ENCODE measurements at regions not wholly inside any gene's neighbourhood (a gene's known extent, or its start where the extent isn't known, plus 50 kb on each side); places are given as distances from the start of the nearest gene placed in this dataset.

DNA sequence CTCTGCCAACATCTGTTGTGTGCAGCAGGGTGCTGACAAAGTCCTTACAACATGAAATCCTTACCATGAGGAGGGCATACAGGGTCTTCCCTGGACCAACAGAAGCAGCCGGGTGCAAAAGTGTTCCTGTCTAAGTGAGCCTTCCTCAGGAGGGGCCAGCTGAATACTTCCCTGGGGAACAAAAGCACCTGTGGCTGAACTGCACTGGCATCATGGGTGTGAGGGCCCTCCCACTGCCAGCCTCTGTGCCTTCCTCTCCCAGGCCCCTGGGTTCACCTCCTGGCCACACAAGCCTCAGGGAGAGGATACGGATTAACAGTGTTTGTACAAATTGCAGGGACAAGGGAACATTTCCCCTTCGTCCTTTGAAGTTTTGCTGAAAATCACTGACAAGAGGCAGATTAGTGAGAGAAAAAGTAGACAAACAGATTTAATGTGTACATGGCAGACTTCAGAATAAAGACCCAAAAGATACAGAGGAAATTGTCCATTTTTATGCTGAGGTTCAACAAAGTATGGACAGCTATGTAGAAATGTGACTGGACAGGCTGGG is 91.0 kb upstream of the PPM1J start:
- Histone ChIP-seq H3K27ac (ENCODE audit: low read depth, low read length) (no peak overlapping the region), H4K20me1 (ENCODE audit: control insufficient read depth, insufficient read depth, low read depth, low read length) (no peaks in the 10 kb centered on the region), H3K9me3 (ENCODE audit: control insufficient read depth, insufficient read depth, low read length) (no peaks in the 10 kb centered on the region), H3K36me3 (ENCODE audit: control insufficient read depth, low read length) (no peaks in the 10 kb centered on the region), H3F3A (ENCODE audit: control insufficient read depth, insufficient read depth) (no peaks in the 10 kb centered on the region), H3K4me2 (ENCODE audit: low read length) (no peak overlapping the region), H3K4me3 (ENCODE audit: low read length) (no peak overlapping the region), H3K9me2 (replicated peaks; ENCODE audit: control insufficient read depth, low read length) (no peaks in the 10 kb centered on the region), H3K79me2 (ENCODE audit: control insufficient read depth, low read length) (no peaks in the 10 kb centered on the region), H3K4me1 (ENCODE audit: control insufficient read depth, low read length) (no peaks in the 10 kb centered on the region), H3K27me3 (ENCODE audit: control insufficient read depth, low read length) (peaks cover 7% of the 10 kb centered on the region)
- TF ChIP-seq EZH2phosphoT487 (IDR thresholded peaks at IDR 0.05; ENCODE audit: borderline replicate concordance, low read length) (no peak), CTCF (IDR thresholded peaks at IDR 0.05; ENCODE audit: low read depth, low read length, poor library complexity, severe bottlenecking) (no peak)

- Histone ChIP-seq H3K4me3 (ENCODE audit: low read length) (no peak overlapping the region), H3K79me2 (ENCODE audit: control insufficient read depth, low read length) (no peaks in the 10 kb centered on the region), H3K27ac (ENCODE audit: low read depth, low read length) (no peak overlapping the region), H3F3A (ENCODE audit: control insufficient read depth, insufficient read depth) (no peaks in the 10 kb centered on the region), H3K4me1 (ENCODE audit: control insufficient read depth, low read length) (no peaks in the 10 kb centered on the region), H3K9me3 (ENCODE audit: control insufficient read depth, insufficient read depth, low read length) (no peaks in the 10 kb centered on the region), H3K9me2 (replicated peaks; ENCODE audit: control insufficient read depth, low read length) (no peaks in the 10 kb centered on the region), H4K20me1 (ENCODE audit: control insufficient read depth, insufficient read depth, low read depth, low read length) (no peaks in the 10 kb centered on the region), H3K27me3 (ENCODE audit: control insufficient read depth, low read length) (peaks cover 7% of the 10 kb centered on the region), H3K36me3 (ENCODE audit: control insufficient read depth, low read length) (no peaks in the 10 kb centered on the region), H3K4me2 (ENCODE audit: low read length) (no peak overlapping the region)
- TF ChIP-seq EZH2phosphoT487 (IDR thresholded peaks at IDR 0.05; ENCODE audit: borderline replicate concordance, low read length): no peak
- TF ChIP-seq CTCF (IDR thresholded peaks at IDR 0.05; ENCODE audit: low read depth, low read length, poor library complexity, severe bottlenecking): no peak
Observed at GRCh38 chr1:112805155-112805853, 90.2 kb upstream of the PPM1J start.

DNA sequence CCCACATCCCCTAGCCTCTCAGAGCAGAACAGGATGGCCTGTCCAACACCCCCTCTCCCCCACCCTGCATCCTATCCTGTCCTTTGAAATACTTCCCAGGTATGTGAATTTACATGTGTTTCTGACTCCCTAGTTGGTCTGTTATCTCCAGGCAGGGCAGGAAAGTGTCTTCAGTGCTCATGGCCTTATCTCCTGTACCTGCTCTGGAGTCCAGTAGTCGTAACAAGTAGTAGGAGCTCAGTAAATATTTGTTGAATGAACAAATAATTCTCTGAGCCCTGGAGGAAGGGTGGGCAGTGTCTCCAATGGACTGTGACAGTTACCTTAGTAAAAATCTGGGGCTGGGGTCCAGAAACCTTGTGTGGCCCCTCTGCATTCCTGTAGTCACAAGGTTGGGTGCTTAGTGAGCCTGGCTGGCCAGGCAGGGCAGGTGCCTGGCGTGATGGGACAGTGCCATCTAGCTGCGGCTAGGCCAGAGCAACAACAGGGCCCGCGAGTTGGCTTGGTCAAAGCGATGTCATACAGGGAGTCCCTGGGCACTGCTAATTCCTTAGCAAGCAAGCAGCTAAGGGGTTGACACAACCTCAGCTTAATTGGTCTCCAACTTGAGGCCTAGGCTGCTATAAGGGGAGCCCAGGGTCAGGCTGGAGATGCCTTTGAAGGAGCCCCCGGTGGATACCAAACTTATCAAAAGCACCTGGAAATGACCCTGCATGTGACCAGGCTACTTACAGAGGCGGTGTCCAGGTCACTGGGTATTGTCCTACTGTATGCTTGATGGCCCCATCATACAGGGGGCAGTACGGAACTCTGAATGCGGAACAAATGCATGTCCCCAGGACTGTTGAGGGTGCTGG is 89.0 kb upstream of the PPM1J start:
- Histone ChIP-seq H3K4me3 (ENCODE audit: low read length) (no peak overlapping the region), H3K36me3 (ENCODE audit: control insufficient read depth, low read length) (no peaks in the 10 kb centered on the region), H4K20me1 (ENCODE audit: control insufficient read depth, insufficient read depth, low read depth, low read length) (no peaks in the 10 kb centered on the region), H3K4me2 (ENCODE audit: low read length) (no peak overlapping the region), H3K27me3 (ENCODE audit: control insufficient read depth, low read length) (peaks cover 7% of the 10 kb centered on the region), H3K79me2 (ENCODE audit: control insufficient read depth, low read length) (no peaks in the 10 kb centered on the region), H3F3A (ENCODE audit: control insufficient read depth, insufficient read depth) (no peaks in the 10 kb centered on the region), H3K27ac (ENCODE audit: low read depth, low read length) (no peak overlapping the region), H3K4me1 (ENCODE audit: control insufficient read depth, low read length) (no peaks in the 10 kb centered on the region), H3K9me3 (ENCODE audit: control insufficient read depth, insufficient read depth, low read length) (no peaks in the 10 kb centered on the region), H3K9me2 (replicated peaks; ENCODE audit: control insufficient read depth, low read length) (no peaks in the 10 kb centered on the region)
- peak; percentile 82 for TF ChIP-seq CTCF (IDR thresholded peaks at IDR 0.05; ENCODE audit: low read depth, low read length, poor library complexity, severe bottlenecking)
- TF ChIP-seq EZH2phosphoT487 (IDR thresholded peaks at IDR 0.05; ENCODE audit: borderline replicate concordance, low read length): no peak
